ENCODE measurements at regions not wholly inside any gene's neighbourhood (a gene's known extent, or its start where the extent isn't known, plus 50 kb on each side); places are given as distances from the start of the nearest gene placed in this dataset.

DNA sequence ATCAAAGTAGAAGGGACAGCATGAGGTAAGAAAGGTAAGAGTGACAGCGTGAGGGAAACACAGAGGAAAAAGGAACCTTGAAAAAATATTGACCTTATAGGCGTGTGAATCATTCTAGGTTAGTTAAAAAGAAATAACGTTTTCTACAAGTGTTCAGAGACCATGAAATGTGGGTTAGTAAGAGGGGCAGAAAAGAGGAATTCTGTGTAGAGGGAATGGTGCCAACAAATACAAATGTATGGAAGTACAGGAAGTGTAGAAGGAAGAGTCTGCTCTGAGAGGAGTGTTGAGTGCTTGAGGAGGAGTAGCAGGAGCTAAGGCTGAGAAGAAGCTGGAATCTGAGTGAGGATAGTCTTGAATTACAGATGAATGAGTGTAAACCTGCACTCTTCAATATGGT, 418.6 kb upstream of the RIOK2 start:
- Histone ChIP-seq H3K14ac (replicated peaks; ENCODE audit: low read depth, low read length) (no peak overlapping the region), H3K4me2 (ENCODE audit: low read depth, low read length) (no peak overlapping the region), H4K20me1 (ENCODE audit: insufficient read depth, low read length) (no peaks in the 10 kb centered on the region), H4K8ac (ENCODE audit: low read depth in 2 of 2, low read length in 2 of 2) (no peak overlapping the region), H3K9me1 (ENCODE audit: insufficient read depth, low read length) (no peaks in the 10 kb centered on the region), H2BK20ac (ENCODE audit: low read depth, low read length) (no peak overlapping the region), H2BK15ac (ENCODE audit: low read depth, low read length) (no peak overlapping the region), H3K79me1 (ENCODE audit: low read depth in 1 of 2, low read length in 2 of 2) (no peaks in the 10 kb centered on the region), H3K23ac (ENCODE audit: low read depth, low read length) (no peak overlapping the region), H2BK5ac (ENCODE audit: low read depth, low read length, poor library complexity, severe bottlenecking) (no peak overlapping the region), H3K27ac (ENCODE audit: insufficient read depth, low read length) (no peak overlapping the region), H2AK9ac (replicated peaks; ENCODE audit: low read depth, low read length, poor library complexity) (no peak overlapping the region), H4K91ac (ENCODE audit: insufficient read depth, low read depth, low read length) (no peak overlapping the region), H2AFZ (replicated peaks; ENCODE audit: low read length, poor library complexity) (no peak overlapping the region), H3K9ac (ENCODE audit: low read depth, low read length) (no peak overlapping the region), H3K36me3 (ENCODE audit: control insufficient read depth, insufficient read depth, low read length) (no peaks in the 10 kb centered on the region), H3K4ac (ENCODE audit: low read depth, low read length) (no peak overlapping the region), H4K5ac (ENCODE audit: low read depth, low read length) (no peak overlapping the region), H3K9me3 (ENCODE audit: control insufficient read depth, insufficient read depth, low read length) (peaks cover 6% of the 10 kb centered on the region; the same call in 1 of the 2 replicates), H3K56ac (ENCODE audit: extremely low read depth, insufficient read depth, low read length) (no peak overlapping the region), H3K18ac (ENCODE audit: low read depth, low read length) (no peak overlapping the region), H3K4me1 (ENCODE audit: control insufficient read depth, insufficient read depth, low read length) (no peaks in the 10 kb centered on the region), H3K27me3 (ENCODE audit: control insufficient read depth, insufficient read depth, low read length) (no peaks in the 10 kb centered on the region), H2AK5ac (ENCODE audit: low read depth, low read length) (no peak overlapping the region), H3K4me3 (ENCODE audit: insufficient read depth, low read depth, low read length) (no peak overlapping the region), H2BK120ac (ENCODE audit: low read depth, low read length) (no peak overlapping the region)
- DNase-seq (no peak), ATAC-seq (ENCODE audit: low read depth) (no peak)
- TF ChIP-seq RAD21 (IDR thresholded peaks at IDR 0.05; ENCODE audit: low read length) (no peak), CTCF (conservative IDR thresholded peaks at IDR 0.05; ENCODE audit: low read depth, low read length) (no peak), BHLHE40 (IDR thresholded peaks at IDR 0.05; ENCODE audit: low read depth, low read length) (no peak), POLR2A (IDR thresholded peaks at IDR 0.05; ENCODE audit: low read depth, low read length) (no peak), RFX5 (IDR thresholded peaks at IDR 0.05; ENCODE audit: low read depth, low read length) (no peak), USF2 (IDR thresholded peaks at IDR 0.05; ENCODE audit: low read depth, low read length) (no peak), CEBPB (IDR thresholded peaks at IDR 0.05; ENCODE audit: low read depth, low read length) (no peak), MAZ (IDR thresholded peaks at IDR 0.05; ENCODE audit: borderline replicate concordance, low read depth, low read length) (no peak), SMC3 (IDR thresholded peaks at IDR 0.05; ENCODE audit: low read depth, low read length) (no peak), NFE2L2 (IDR thresholded peaks at IDR 0.05; ENCODE audit: low read depth, low read length) (no peak), CHD1 (IDR thresholded peaks at IDR 0.05; ENCODE audit: low read depth, low read length) (no peak)
- CTCF ChIA-PET = no interaction called here
- 85% methylated on average over 2 of the region's 3 CpGs; no CpG with 5 or more reads in 1 of the 2 experiments for WGBS, 2 experiments (ENCODE audit: extremely low coverage in 2 of 2, insufficient read length in 1 of 2)
- in situ Hi-C loops (cut with MboI; ENCODE audit: low sequenced_read_pairs) = no loop called here
- no TSS peak for BruUV-seq (replicated peaks)
- dilution Hi-C loops (cut with HindIII; ENCODE audit: low sequenced_read_pairs, unreplicated experiment) = no loop called here
- POLR2A ChIA-PET (ENCODE audit: unreplicated experiment) = no interaction called here
- intact Hi-C loops (cut with micrococcal nuclease) = no loop called here
